HuH-7.5 (cell line): ENCODE measurements at regions not wholly inside any gene's neighbourhood (a gene's known extent, or its start where the extent isn't known, plus 50 kb on each side); places are given as distances from the start of the nearest gene placed in this dataset.
A peak's percentile ranks its signal among the peaks of the same experiment; 100 is the strongest.
"Not testable (repeated sequence)": the region's sequence is repeated elsewhere in the genome, so short reads cannot be mapped to it uniquely, and the experiment has no call there.

Source experiments
- DNase-seq: peaks from one replicate; pipeline ENCODE4 v3.0.0; 2011; ENCODE audit warnings: low spot score

- no peak for DNase-seq
Observed at GRCh38 chr6:37580176-37580955, 80.7 kb upstream of the CCDC167 start.

GRCh38 chr6:37579444-37580067 is 79.9 kb upstream of the CCDC167 start:
- DNase-seq = no peak

- no peak for DNase-seq
Observed at GRCh38 chr6:37578104-37578503, 78.4 kb upstream of the CCDC167 start.

- no peak for DNase-seq
Observed at GRCh38 chr6:37576336-37576737, 76.6 kb upstream of the CCDC167 start.

- no peak for DNase-seq
Observed at GRCh38 chr6:37575221-37575620, 75.5 kb upstream of the CCDC167 start.

- no peak for DNase-seq
Observed at GRCh38 chr6:37572334-37572733, 72.6 kb upstream of the CCDC167 start.

- no peak for DNase-seq
Observed at GRCh38 chr6:37570482-37571133, 70.9 kb upstream of the CCDC167 start.

- no peak for DNase-seq
Observed at GRCh38 chr6:37569743-37570481, 70.2 kb upstream of the CCDC167 start.

GRCh38 chr6:37569317-37569716 is 69.6 kb upstream of the CCDC167 start:
- DNase-seq = no peak

- DNase-seq = no peak
Observed at GRCh38 chr6:37566950-37567349, 67.3 kb upstream of the CCDC167 start.

GRCh38 chr6:37566111-37566949 is 66.6 kb upstream of the CCDC167 start:
- peak; percentile 73 for DNase-seq

GRCh38 chr6:37565267-37566110 is 65.8 kb upstream of the CCDC167 start:
- no peak for DNase-seq

GRCh38 chr6:37562926-37563288 is 63.2 kb upstream of the CCDC167 start:
- DNase-seq = not testable (repeated sequence)

GRCh38 chr6:37561361-37561760 is 61.7 kb upstream of the CCDC167 start:
- no peak for DNase-seq

- DNase-seq = no peak
Observed at GRCh38 chr6:37560737-37561103, 61.0 kb upstream of the CCDC167 start.

- DNase-seq = no peak
Observed at GRCh38 chr6:37559501-37559900, 59.8 kb upstream of the CCDC167 start.

- no peak for DNase-seq
Observed at GRCh38 chr6:37559050-37559449, 59.4 kb upstream of the CCDC167 start.

GRCh38 chr6:37558646-37559045 is 59.0 kb upstream of the CCDC167 start:
- DNase-seq = no peak

- no peak for DNase-seq
Observed at GRCh38 chr6:37558168-37558567, 58.5 kb upstream of the CCDC167 start.

GRCh38 chr6:37557645-37558114 is 58.0 kb upstream of the CCDC167 start:
- DNase-seq = no peak
